ENCODE measurements at regions not wholly inside any gene's neighbourhood (a gene's known extent, or its start where the extent isn't known, plus 50 kb on each side); places are given as distances from the start of the nearest gene placed in this dataset.
A peak's percentile ranks its signal among the peaks of the same experiment; 100 is the strongest.
"Not testable (repeated sequence)": the region's sequence is repeated elsewhere in the genome, so short reads cannot be mapped to it uniquely, and the experiment has no call there.

- no peak for DNase-seq
Observed at GRCh38 chr4:12672303-12672702, 811.8 kb downstream of the RAB28 start.

DNA sequence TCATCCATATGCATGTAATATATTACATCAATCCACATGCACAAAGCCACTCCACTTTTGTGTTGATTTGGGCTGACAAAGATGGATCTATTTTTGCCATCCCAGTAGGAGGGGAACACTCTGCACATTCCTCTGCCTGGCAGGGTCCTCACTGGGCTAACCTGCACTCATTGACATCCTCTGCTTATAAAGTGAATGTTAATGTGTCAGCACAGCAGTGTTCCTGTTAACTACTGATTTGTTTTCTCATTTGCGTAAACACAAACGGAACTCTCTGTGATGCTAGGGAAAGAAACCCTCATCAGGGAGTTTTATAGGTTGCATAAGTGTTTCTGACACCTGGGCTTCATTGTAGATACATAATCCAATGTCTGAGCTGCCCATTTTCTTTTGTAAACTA, 826.0 kb downstream of the RAB28 start:
- DNase-seq = no peak

DNA sequence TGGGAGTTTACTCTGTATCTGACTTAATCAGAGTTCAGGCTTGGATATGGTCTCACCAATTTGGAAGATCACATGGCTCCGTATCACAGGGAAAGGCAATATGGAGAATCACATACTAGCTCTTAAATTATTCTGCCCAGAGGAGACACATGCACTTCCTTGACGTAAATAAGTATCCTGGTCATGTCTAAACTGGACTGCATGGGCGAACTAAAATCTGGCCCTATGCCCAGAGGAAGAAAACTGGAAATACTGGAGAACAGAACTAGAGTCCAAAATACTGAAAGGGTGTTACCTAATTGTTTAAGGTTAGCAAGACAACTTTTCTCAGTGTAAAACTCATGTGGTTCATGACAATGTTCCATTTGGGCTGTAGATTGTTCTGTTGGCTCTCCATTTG, 832.3 kb downstream of the RAB28 start:
- no peak for DNase-seq

DNA sequence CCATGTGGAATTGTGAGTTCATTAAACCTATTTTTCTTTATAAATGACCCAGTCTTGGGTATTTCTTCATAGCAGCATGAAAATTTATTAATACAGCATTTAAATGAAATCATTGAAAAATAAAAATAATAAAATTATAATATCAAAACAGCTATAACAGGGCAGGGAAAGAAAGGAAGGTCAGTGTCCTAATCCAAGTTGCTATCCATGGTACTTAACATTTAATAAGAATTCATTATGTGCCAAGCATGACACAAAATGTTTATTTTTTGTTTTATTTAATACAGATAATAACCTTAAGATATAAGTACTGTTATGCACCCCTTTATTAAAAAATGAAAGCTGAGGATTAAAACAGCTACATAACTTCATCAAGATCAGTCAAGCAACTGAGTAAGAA, 838.4 kb downstream of the RAB28 start:
- no peak for DNase-seq

DNA sequence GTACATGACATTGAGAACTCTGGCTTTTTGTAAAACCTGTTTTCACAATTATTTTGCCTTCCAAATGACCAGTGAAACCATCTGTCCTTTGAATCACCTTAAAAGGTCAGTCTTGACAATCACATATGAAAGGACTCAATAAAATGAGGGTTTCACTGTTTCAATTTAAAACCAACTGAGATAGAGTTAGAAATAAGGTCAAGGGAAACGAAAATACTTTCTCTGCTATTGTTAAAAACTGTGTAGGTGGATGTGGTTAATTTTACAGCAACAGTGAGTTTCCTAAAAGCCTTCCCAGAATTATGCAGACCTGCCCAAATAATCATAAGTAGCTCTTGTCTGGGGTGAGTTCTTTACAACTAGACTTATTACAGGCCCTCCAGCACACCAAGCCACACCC, 839.9 kb downstream of the RAB28 start:
- no peak for DNase-seq

- no peak for DNase-seq
Observed at GRCh38 chr4:12636191-12636590, 847.9 kb downstream of the RAB28 start.

GRCh38 chr4:12635629-12636028, 848.5 kb downstream of the RAB28 start:
- DNase-seq = no peak

- peak; percentile 66 to 78 for DNase-seq
Observed at GRCh38 chr4:12633053-12633651, 851.0 kb downstream of the RAB28 start.

DNA sequence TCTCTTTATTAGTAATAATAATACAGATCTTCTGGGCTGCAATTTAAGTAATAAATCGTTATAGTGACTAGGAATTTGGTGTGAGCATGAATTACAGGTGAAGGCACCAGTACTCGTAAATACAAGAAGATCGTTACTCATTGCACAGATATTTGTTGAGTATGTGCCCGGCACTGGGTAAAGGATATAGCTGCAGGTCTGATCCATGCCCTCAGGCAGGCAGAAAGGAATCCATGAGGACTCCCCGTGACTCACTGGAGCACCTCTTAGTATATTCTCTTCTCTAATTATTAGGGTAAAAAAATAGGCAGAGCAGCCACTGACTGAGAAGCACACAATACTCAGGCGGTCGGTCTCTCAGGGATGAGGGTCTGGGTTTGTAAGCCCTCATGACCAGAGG, 868.3 kb downstream of the RAB28 start:
- DNase-seq = no peak

DNA sequence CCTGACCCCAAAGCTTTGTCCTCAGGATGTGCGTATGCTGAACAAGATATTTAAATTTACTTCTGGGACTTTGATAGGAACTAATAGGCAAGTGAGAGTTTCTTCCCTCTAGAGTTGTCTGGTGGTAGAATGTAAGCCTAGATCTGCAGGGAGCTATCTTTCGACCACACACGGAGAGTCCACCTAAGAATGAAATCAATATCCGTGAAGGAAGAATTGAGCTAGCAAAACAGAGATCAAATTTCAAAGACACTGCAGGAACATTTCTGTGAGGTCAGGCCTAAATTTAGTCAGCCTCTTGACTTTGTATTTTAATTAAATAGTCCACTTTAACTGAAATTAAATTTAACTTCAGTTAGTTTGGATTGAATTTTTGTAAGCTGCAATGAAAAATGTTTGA, 871.3 kb downstream of the RAB28 start:
- DNase-seq = no peak

DNA sequence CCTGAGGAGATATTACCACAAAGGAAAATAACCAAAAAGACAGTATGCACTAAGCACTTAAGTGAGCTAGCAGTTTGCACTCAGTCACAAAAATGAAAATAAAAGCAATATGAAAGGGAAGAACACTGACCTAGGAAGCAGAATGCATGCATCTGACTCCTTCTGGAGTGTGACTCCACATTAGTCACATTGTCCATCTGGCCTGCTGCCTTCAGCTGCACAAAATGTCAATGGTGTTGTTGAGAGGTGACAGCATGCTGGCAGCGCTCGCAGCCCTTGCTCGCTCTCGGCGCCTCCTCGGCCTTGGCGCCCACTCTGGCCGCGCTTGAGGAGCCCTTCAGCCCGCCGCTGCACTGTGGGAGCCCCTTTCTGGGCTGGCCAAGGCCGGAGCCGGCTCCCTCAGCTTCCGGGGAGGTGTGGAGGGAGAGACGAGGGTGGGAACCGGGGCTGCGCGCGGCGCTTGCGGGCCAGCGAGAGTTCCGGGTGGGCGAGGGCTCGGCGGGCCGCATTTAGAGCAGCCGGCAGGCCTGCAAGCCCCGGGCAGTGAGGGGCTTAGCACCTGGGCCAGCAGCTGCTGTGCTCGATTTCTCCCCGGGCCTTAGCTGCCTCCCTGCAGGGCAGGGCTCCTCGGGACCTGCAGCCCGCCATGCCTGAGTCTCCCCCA, 874.8 kb downstream of the RAB28 start:
- not testable (repeated sequence) for DNase-seq

DNA sequence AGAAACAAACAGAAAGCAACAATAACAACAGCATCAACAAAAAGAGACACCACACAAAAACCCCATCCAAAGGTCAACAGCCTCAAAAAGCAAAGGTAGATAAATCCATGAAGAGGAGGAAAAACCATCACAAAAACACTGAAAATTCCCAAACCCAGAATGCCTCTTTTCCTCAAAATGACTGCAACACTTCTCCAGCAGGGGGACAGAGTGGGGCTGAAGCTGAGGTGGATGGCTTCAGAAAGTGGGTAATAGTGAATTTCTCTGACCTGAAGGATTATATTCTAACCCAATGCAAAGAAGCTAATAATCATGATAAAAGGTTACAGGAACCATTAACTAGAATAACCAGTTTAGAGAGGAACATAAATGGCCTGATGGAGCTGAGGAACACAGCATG, 888.2 kb downstream of the RAB28 start:
- no peak for DNase-seq

- no peak for DNase-seq
Observed at GRCh38 chr4:12595489-12595888, 888.7 kb downstream of the RAB28 start.

DNA sequence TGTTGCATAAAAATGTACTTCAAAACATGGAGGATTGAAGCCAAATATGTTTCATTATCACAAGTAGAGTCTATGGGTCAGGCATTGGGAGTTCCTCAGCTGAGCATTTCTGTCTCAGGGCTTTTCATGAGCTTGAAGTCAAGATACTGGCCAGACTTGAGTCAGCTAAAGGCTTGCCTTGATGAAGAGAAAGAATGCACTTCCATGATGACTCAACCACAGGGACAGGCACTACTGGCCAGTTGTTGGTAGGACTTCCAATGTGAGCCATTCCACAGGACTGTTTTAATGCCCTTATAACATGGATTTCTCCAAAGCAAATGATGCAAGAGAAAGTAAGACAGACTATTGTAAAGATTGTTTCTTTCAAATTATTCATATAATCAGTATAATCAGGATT, 895.6 kb downstream of the RAB28 start:
- DNase-seq = no peak

GRCh38 chr4:12586242-12587006, 897.7 kb downstream of the RAB28 start:
- no peak for DNase-seq

DNA sequence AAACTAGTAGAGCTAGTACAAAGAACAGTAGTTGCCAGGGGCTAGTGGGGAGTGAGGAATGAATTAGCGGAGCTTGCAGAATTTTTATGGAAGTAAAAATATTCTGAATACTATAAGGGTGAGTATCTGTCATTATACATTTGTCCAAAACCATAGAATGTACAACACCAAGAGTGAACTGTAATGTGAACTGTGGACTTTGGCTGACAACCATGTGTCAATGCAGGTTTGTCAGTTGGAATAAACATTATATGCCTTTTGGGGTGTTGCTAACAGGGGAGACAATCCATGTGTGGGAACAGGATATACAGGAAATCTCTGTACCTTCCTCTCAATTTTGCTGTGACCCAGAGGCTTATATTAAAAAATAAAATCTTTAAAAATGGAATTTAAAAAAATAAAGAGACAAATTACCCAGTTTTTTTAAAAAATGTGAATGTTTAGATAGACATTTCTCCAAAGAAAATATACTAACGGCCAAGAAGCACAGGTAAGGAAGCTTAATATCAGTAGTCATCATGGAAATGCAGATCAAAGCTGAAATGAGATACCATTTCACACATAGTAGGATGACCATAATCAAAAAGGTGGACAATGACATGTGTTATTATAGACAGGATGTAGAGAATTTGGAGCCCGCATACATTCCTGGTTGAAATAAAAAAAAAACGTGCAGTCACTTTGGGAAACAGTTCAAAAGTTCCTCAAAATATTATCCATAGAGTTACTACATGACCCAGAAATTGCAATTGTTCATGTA, 899.8 kb downstream of the RAB28 start:
- DNase-seq = no peak

- DNase-seq = no peak
Observed at GRCh38 chr4:12583275-12583674, 900.9 kb downstream of the RAB28 start.

- no peak for DNase-seq
Observed at GRCh38 chr4:12580787-12581186, 903.4 kb downstream of the RAB28 start.

- DNase-seq = no peak
Observed at GRCh38 chr4:12579172-12579571, 905.0 kb downstream of the RAB28 start.

DNA sequence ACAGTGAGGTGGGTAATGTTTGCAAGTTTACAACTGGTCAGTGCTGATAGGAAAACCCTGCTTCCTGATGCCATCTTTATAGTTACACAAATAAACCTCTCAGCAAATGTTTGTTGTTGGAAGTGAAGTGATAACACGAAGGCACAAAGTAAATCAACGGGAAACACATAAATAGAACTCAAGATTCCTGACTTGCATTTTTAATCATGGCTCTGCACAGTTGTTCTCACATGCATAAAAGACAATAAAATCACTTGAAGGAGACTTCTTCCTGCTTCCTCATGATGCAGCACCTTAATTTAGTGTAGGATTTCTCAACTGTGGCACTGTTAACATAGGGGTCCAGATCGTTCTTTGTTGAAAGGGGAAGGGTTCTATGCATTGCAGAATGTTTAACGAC, 907.7 kb downstream of the RAB28 start:
- no peak for DNase-seq

- DNase-seq = no peak
Observed at GRCh38 chr4:12573716-12574115, 910.4 kb downstream of the RAB28 start.

- no peak for DNase-seq
Observed at GRCh38 chr4:12562476-12563140, 921.5 kb downstream of the RAB28 start.

- DNase-seq = no peak
Observed at GRCh38 chr4:12562021-12562420, 922.1 kb downstream of the RAB28 start.
